ENCODE measurements at regions not wholly inside any gene's neighbourhood (a gene's known extent, or its start where the extent isn't known, plus 50 kb on each side); places are given as distances from the start of the nearest gene placed in this dataset.

DNA sequence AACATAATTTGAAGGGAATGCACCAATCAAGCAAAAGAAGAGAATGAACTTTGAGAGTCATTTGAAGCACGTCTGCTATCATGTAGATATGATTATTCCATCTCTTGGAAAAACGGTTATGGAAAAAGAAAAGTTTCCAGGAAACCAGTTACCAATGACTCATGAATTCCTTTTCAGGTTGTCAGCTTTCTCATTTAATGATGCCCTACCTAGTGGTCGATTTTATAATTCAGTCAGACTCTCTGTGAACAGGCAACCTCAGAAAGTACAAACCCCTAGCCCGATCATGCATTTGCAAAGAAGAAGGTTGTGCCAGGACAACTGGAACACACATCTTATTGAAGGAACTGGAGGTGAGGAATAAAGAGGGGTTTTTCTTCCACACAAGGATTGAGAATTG lies 355.1 kb upstream of the GRIA1 start:
- DNase-seq: no peak

- no peak for DNase-seq
Observed at GRCh38 chr5:153136910-153137614, 353.4 kb upstream of the GRIA1 start.

- no peak for DNase-seq
Observed at GRCh38 chr5:153147891-153148623, 342.4 kb upstream of the GRIA1 start.

- no peak for DNase-seq
Observed at GRCh38 chr5:153148624-153148976, 341.9 kb upstream of the GRIA1 start.

- DNase-seq: no peak
Observed at GRCh38 chr5:153151558-153151957, 338.9 kb upstream of the GRIA1 start.

- DNase-seq: no peak
Observed at GRCh38 chr5:153153086-153153485, 337.4 kb upstream of the GRIA1 start.

- no peak for DNase-seq
Observed at GRCh38 chr5:153157156-153157555, 333.3 kb upstream of the GRIA1 start.

DNA sequence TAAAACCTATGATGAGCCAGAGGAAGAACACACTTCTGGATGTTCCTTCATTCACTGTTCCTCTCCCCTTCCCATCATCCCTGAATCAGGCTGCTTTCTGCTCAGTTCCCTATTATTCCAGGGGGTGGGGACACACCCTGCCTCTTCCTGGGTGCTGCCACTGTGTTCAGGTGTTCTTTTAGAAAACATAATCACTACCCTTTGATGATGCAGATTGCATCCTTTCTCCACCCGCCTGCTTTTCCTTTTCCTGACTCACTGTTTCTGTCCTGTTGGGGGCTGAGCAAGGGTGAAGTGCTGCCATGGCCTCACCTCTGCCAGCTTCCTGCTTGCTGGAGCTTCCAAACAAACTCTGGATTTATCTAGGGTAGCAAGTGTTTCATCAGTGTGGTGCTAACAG lies 331.9 kb upstream of the GRIA1 start:
- no peak for DNase-seq

GRCh38 chr5:153159616-153160015 lies 330.9 kb upstream of the GRIA1 start:
- no peak for DNase-seq

- no peak for DNase-seq
Observed at GRCh38 chr5:153168241-153168640, 322.2 kb upstream of the GRIA1 start.

- no peak for DNase-seq
Observed at GRCh38 chr5:153187503-153187902, 303.0 kb upstream of the GRIA1 start.

DNA sequence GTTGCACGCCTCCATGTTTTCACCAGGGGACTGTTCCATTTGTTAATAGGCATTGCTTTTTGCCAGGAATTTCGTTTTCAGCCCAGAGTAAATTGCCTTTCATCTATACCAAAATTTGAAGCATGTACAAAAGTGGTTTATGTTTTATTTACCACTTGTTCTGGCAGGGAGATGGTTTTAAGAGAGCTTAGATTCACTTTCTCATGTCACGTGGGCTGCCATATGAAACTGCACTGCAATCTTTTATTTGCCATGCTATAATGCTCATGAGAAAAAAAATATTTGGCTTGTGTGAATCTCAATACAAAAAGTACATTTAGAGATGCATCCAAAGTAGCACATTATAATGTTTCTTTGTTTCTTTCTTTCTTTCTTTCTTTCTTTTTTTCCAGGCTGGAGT lies 284.1 kb upstream of the GRIA1 start:
- DNase-seq: no peak

- no peak for DNase-seq
Observed at GRCh38 chr5:153209016-153209415, 281.5 kb upstream of the GRIA1 start.

DNA sequence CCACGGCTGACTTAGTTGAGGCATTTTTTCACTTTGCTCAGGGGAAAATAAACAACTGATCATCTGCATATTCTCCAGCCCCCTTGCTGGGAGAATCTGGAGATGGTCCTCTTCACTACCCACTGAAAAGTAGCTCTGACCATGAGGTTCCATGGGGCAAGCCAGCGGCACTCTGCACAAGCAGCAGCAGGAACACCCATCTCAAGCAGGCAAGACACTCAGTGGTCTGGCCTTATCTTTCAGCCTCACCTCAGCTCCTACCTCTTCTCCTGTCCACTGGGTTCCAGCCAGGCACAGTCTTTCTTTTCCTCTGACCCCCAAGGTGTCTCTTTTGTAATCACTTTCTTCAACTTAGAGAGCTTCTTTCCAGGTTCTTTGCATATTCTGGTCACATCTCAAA lies 280.8 kb upstream of the GRIA1 start:
- no peak for DNase-seq

GRCh38 chr5:153211076-153211475 lies 279.4 kb upstream of the GRIA1 start:
- DNase-seq: no peak

- DNase-seq: no peak
Observed at GRCh38 chr5:153212471-153212870, 278.0 kb upstream of the GRIA1 start.

- no peak for DNase-seq
Observed at GRCh38 chr5:153222936-153223335, 267.5 kb upstream of the GRIA1 start.

DNA sequence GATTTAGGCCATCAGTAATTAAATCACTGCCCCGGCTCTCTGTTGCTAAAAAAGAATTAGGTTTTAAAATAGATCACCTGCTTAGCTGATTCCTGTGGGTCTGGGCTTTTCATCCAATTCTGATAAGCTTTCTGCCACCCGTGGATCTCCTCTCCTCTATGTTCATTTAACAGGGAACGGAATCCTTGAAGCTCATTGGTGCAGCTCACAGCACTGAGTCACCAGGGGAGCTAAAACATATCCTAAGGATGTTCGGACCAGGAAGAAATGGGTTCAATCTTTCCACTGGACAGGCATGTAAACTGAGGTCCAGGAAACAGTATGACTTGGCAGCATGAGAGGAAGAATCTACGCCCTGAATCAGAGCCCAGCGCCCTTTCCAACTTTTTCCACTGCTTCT lies 267.1 kb upstream of the GRIA1 start:
- DNase-seq: no peak

DNA sequence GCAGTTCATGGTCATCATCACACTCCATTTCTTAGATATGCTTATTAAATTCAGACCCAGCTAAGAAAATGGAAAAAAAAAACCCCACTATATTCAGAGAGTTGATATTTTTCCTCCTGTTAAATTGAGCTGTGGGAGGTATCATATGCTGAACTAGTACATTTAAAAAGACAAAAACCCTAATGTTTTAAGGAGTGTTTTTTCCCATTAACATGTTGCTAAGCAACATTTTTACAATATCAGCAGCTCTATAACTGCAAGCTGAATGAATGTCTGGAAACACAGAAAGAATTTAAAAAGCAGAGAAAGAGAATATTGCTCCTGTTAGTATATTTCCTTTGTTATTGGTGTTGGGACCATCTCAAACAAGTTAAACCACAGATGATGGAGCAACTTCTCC lies 265.8 kb upstream of the GRIA1 start:
- no peak for DNase-seq

DNA sequence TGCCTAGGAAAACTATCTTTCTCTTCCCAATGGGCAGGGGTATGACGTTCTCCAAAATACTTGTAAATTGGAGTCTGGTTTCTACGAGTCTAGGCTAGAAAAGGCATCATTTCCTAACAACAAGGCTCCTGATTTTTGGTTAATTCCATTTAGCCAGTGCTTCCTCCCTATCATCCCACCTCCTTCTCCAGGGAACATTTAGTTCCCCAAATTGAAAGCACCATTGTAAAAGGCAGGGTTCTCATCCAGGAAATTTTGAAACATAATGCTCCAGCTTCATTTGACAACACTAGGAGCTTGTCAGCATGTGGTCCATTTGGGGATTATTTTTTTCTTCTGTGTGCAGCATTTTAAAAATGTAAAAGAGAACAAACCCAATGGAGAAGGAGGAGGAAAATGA lies 256.5 kb upstream of the GRIA1 start:
- no peak for DNase-seq

- no peak for DNase-seq
Observed at GRCh38 chr5:153236319-153236718, 254.2 kb upstream of the GRIA1 start.

DNA sequence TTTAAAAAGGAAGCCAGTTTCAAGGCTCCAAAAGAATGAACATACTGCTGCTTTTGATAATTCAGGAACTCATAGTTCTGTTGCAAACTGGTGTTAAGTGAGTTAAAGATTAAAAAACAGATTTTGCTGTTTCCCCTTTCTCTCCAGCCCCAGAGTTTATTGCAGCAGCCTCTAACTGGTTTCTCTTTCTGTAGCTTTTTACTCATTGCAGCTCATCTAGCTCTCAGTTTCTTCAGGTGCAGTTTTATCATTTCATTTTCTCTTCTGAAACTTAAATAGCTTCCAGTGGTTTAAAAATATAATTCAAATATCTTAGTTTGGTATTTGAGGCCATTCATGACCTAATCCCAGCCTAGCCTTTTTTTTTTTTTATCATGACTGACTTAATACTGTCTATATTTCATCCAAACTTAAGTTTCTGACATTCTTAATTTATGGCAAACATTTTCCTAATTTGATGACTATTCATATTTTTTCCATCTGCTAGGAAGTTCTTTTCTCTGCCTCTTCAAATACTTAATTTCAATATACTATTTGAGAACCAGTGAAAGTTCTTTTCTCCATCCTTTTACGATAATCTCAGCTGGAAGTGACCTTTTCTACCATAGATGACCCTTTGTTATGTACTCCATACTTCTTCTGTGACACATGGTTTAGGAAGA lies 252.7 kb upstream of the GRIA1 start:
- no peak for DNase-seq

DNA sequence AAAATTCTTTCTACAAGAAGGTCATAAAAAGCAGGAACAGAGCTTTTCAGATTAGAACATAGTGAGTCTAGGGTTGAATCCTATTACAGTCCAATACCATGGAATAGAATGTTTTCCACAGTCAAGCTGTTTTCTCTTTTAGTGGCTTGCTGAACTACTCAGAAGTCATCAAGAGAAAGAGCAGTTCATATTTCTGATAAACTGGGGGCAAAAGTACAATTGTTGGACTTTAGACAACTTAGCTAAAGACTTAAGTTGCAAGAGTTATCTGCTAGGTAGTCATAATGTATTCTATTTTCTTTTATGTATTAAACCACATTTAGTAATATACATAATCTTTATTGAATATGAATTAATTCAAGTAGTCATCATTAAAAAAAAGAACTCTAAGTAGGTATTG lies 233.1 kb upstream of the GRIA1 start:
- no peak for DNase-seq

DNA sequence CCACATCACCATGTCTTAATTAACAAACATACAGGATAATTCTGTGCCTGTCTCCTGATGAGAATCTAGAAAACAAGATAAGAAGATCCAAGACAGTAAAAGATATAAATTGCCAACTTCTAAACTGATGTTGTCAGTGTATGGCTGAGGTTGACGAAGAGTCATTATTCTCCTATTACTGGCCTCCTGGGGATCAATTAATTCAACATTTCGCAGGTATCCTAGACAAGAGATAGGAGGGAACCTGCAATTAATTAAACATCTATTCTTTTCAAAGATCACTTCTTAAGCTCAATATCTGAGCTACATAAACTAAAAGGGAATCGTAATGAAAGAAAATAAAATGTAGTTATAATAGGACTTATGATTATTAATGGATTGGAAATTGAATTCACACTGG lies 232.0 kb upstream of the GRIA1 start:
- no peak for DNase-seq
